GM18861 (cell line): ENCODE measurements at regions not wholly inside any gene's neighbourhood (a gene's known extent, or its start where the extent isn't known, plus 50 kb on each side); places are given as distances from the start of the nearest gene placed in this dataset.
"Not testable (repeated sequence)": the region's sequence is repeated elsewhere in the genome, so short reads cannot be mapped to it uniquely, and the experiment has no call there.

ENCODE experiments used
- ATAC-seq: cut with Tn5 transposase; IDR thresholded peaks from one replicate; pipeline ENCODE4 v1.9.1; 2021; ENCODE audit not compliant: unreplicated experiment

GRCh38 chr20:22106308-22106938, 401.0 kb downstream of the PAX1 start:
- no peak for ATAC-seq

GRCh38 chr20:22101606-22102005, 396.1 kb downstream of the PAX1 start:
- no peak for ATAC-seq

DNA sequence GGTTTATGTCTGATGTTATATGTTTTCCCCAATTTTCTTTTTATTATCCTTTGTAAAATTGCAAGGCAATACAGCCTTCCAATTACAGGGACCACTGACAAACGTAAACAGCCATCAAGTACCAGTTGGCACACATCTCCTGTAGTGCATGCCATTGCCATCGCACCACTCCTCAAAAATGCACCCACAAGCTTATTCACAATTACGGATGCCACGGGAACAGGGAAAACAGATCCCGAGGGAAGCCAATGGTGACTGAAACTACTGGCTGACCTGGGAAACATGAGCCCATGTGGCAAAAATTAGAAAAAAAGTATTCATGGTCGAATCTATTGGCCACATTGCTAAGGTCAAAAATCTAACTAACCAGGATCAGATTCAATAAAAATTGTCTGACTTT, 395.2 kb downstream of the PAX1 start:
- ATAC-seq, result no peak

DNA sequence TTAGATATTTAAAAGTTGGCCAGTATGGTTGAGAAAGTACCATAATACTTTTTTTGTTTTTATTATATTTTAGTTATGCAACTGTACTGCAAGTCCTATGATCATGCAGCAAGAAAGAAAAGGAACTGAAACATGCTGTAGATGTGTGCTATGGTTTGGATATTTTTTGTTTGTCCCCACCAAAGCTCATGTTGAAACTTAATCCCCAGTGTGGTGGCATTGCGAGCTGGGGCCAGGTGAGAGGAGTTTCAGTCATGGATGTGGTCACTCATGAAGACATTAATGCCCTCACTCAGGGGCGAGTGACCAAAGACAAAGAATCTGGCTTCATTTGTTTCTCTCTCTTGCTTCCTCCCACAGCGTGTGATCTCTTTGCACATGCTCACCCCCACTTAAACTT, 393.9 kb downstream of the PAX1 start:
- ATAC-seq, result no peak

DNA sequence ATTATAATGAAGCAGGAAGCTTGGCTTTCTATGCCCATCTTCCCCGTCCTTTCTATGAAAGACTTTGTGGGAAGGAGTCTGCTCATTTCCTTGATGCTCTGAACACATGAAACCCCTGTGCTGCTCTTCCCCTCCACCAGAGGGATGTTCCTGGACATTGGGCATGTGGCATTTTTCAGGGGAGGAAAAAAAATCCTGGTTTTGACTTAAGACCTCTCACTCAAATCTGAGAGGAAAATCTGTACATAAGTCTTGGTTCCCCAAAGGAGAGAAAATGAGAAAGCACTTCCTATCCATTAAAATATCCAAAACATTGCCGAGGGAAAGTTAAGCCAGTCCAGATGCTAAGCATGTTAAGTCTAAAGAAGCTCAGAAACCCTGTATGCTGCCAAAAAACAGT, 393.0 kb downstream of the PAX1 start:
- no peak for ATAC-seq

DNA sequence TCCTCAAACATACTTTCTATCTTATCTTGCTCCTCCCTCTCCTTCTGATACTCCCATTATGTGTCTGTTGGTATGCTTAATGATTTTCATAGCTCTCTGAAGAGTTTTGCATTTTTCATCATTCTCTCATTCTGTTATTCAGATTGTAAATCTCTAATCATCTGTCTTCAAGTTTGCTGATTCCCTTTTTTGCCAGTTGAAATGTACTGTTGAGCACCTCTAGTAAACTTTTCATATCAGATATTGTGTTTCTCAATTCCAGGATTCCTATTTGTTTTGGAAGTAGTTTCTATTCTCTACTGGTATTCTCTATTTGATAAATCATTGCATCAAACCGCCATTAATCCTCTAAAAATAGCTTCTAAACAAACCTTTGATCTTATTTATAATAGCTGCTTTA, 387.7 kb downstream of the PAX1 start:
- ATAC-seq, result no peak

DNA sequence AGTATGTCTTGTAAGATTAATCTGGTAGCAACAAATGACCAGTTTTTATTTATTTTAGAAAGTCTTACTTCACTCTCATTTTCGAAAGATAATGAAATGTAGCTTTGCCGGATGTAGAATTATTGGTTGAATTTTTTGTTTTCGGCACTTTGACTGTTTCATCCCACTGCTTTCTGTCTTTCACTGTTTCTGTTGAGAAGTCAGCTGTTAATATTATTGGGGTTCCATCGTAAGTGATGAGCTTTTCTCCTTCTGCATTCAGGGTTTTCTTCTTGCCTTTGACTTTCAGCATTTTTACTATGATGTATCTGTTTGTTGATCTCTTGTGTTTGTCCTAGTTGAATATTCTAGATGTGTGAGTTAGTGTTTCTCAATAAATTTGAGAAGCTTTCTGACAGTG, 383.4 kb downstream of the PAX1 start:
- ATAC-seq, result no peak

DNA sequence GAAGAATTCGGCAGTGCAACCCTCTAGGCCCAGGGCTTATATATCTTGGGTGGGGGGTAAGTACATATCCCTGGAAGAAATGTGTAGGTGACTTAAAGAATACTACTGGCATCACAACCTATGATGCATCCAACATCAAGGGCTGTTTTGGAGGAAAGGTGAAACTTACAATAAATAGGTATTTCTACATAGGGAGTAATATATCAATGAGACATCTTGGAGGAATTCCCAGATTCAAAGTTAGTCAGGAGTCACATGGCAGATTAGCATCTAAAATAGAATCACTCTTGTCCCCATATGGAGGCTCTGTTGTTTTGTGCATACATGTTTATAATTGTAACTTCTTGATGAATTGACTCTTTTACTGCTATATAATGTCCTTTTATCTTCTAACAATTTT, 375.5 kb downstream of the PAX1 start:
- no peak for ATAC-seq

DNA sequence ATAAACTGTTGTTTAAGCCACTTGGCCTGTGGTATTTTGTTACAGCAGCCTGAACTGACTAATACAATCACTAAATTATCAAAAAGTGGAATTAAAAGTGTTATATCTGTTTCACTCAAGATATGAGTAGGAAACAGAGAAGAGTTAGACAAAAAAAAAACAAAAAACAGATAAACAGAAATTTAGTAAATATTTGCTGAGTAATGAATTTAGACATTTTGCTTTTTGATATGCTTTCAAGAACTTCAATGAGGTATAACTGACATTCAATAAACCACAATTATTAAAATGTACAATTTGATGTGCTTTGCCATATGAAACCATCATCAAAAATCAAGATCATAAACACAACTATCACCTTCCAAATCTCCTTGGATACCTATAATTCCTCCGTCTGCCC, 369.2 kb downstream of the PAX1 start:
- ATAC-seq, result no peak

- ATAC-seq, result no peak
These were observed 366.4 kb downstream of the PAX1 start for GRCh38 chr20:22071841-22072240.

- no peak for ATAC-seq
These were observed 365.2 kb downstream of the PAX1 start for GRCh38 chr20:22070610-22071058.

- ATAC-seq, result no peak
These were observed 358.3 kb downstream of the PAX1 start for GRCh38 chr20:22063753-22064152.

GRCh38 chr20:22062874-22063273, 357.4 kb downstream of the PAX1 start:
- no peak for ATAC-seq

GRCh38 chr20:22060610-22061009, 355.1 kb downstream of the PAX1 start:
- no peak for ATAC-seq

DNA sequence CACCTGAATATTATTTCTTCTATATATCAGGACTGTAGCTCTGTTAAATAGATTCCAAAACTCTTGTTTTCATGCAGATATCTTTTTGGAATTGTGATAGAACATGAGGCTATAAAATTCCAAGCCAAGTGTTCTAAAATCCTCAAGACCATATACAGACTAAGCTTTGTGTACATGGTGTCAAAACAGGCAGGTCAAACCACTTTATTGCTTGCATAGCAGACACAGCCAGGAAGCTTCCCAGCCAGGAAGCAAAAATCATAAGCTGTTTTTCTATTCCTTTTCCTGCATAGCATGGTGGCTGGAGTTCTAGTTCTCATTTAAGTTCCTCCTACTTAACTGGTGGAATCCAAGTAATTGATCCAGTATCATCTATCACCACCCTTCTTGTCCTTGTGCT, 353.3 kb downstream of the PAX1 start:
- no peak for ATAC-seq

- ATAC-seq, result no peak
These were observed 350.5 kb downstream of the PAX1 start for GRCh38 chr20:22055981-22056380.

DNA sequence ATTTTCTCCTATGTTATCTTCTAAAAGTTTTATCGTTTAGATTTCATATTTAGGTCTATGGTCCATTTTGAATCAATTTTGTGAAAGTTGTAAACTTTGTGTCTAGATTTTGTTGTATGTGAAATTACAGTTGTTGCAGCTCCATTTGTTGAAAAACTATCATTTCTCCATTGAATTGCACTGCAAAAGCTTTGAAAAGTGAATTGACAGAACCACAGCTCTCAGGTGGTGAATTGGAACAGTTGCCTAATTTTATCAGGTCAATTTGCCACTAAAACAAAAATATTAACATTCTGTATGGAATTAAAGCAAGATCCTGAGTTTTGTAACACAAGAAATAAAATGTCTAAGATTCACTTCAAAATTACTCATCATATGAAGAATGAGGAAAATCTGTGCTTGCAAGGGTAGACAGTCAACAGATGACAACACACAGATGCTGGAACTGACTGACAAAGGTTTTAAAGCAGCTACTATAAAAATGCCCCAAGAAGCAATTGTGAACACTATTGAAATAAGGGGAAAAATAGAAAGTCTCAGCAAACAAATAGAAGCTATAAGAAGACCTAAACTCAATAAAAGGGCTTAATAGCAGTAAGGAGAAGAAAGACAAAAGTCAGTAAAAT, 346.7 kb downstream of the PAX1 start:
- ATAC-seq, result no peak

DNA sequence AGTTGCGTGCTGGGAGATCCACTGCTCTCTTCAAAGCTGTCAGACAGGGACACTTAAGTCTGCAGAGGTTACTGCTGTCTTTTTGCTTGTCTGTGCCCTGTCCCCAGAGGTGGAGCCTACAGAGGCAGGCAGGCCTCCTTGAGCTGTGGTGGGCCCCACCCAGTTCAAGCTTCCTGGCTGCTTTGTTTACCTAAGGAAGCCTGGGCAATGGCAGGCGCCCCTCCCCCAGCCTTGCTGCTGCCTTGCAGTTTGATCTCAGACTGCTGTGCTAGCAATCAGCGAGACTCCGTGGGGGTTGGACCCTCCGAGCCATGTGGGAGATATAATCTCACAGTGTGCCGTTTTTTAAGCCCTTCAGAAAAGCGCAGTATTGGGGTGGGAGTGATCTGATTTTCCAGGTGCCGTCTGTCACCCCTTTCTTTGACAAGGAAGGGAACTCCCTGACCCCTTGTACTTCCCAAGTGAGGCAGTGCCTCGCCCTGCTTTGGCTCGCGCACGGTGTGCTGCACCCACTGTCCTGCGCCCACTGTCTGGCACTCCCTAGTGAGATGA, 340.6 kb downstream of the PAX1 start:
- not testable (repeated sequence) for ATAC-seq

- ATAC-seq, result no peak
These were observed 322.0 kb downstream of the PAX1 start for GRCh38 chr20:22027423-22027822.

- no peak for ATAC-seq
These were observed 314.7 kb downstream of the PAX1 start for GRCh38 chr20:22020201-22020600.

GRCh38 chr20:22008456-22008855, 303.0 kb downstream of the PAX1 start:
- ATAC-seq, result no peak

DNA sequence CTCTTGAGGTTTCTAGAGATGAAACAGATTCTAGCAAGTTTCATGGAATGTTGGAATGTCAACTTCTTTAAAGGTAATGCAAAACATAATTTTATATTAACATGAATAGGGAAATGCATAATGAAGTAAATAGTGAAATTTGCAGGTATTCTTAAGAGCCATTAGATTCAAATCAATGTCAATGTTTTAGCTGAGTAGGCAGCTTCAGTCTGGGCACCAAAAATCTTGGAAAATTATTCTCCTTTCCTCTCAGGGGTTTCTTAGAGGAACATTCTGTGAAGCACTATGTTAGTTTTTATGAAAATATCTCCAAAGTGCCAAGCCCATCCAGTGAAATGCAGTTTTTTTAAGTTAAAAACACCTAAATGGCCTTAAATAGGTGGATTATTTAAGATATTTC, 300.8 kb downstream of the PAX1 start:
- ATAC-seq, result no peak

GRCh38 chr20:22005535-22005934, 300.1 kb downstream of the PAX1 start:
- ATAC-seq, result no peak
